ENCODE measurements at regions not wholly inside any gene's neighbourhood (a gene's known extent, or its start where the extent isn't known, plus 50 kb on each side); places are given as distances from the start of the nearest gene placed in this dataset.

GRCh38 chr2:62370321-62371250 lies 135.4 kb downstream of the TMEM17 start:
- no peak for DNase-seq (ENCODE audit: low read depth in 2 of 2)

GRCh38 chr2:62369541-62370202 lies 136.3 kb downstream of the TMEM17 start:
- no peak for DNase-seq (ENCODE audit: low read depth in 2 of 2)

GRCh38 chr2:62364791-62365528 lies 141.0 kb downstream of the TMEM17 start:
- no peak for DNase-seq (ENCODE audit: low read depth in 2 of 2)

- no peak for DNase-seq (ENCODE audit: low read depth in 2 of 2)
These were observed 142.8 kb downstream of the TMEM17 start for GRCh38 chr2:62363166-62363565.

GRCh38 chr2:62362561-62362960 lies 143.4 kb downstream of the TMEM17 start:
- DNase-seq (ENCODE audit: low read depth in 2 of 2): no peak

- DNase-seq (ENCODE audit: low read depth in 2 of 2): no peak
These were observed 144.0 kb downstream of the TMEM17 start for GRCh38 chr2:62361964-62362363.

- DNase-seq (ENCODE audit: low read depth in 2 of 2): no peak
These were observed 151.0 kb downstream of the TMEM17 start for GRCh38 chr2:62354771-62355561.

GRCh38 chr2:62352031-62352430 lies 154.0 kb downstream of the TMEM17 start:
- no peak for DNase-seq (ENCODE audit: low read depth in 2 of 2)

- no peak for DNase-seq (ENCODE audit: low read depth in 2 of 2)
These were observed 153.9 kb downstream of the B3GNT2 start for GRCh38 chr2:62349788-62350187.

GRCh38 chr2:62348700-62349099 lies 152.8 kb downstream of the B3GNT2 start:
- DNase-seq (ENCODE audit: low read depth in 2 of 2): no peak

GRCh38 chr2:62347563-62348270 lies 151.8 kb downstream of the B3GNT2 start:
- DNase-seq (ENCODE audit: low read depth in 2 of 2): no peak

- DNase-seq (ENCODE audit: low read depth in 2 of 2): no peak
These were observed 148.6 kb downstream of the B3GNT2 start for GRCh38 chr2:62344472-62344871.

GRCh38 chr2:62343636-62344337 lies 147.9 kb downstream of the B3GNT2 start:
- DNase-seq (ENCODE audit: low read depth in 2 of 2): no peak

- no peak for DNase-seq (ENCODE audit: low read depth in 2 of 2)
These were observed 147.3 kb downstream of the B3GNT2 start for GRCh38 chr2:62343206-62343605.

- DNase-seq (ENCODE audit: low read depth in 2 of 2): no peak
These were observed 145.1 kb downstream of the B3GNT2 start for GRCh38 chr2:62340994-62341484.

- no peak for DNase-seq (ENCODE audit: low read depth in 2 of 2)
These were observed 143.9 kb downstream of the B3GNT2 start for GRCh38 chr2:62339837-62340236.

GRCh38 chr2:62339413-62339812 lies 143.5 kb downstream of the B3GNT2 start:
- no peak for DNase-seq (ENCODE audit: low read depth in 2 of 2)

GRCh38 chr2:62338111-62338510 lies 142.2 kb downstream of the B3GNT2 start:
- DNase-seq (ENCODE audit: low read depth in 2 of 2): no peak

- DNase-seq (ENCODE audit: low read depth in 2 of 2): no peak
These were observed 141.5 kb downstream of the B3GNT2 start for GRCh38 chr2:62337403-62337802.

GRCh38 chr2:62335612-62336011 lies 139.7 kb downstream of the B3GNT2 start:
- no peak for DNase-seq (ENCODE audit: low read depth in 2 of 2)
